ENCODE measurements at regions not wholly inside any gene's neighbourhood (a gene's known extent, or its start where the extent isn't known, plus 50 kb on each side); places are given as distances from the start of the nearest gene placed in this dataset.

DNA sequence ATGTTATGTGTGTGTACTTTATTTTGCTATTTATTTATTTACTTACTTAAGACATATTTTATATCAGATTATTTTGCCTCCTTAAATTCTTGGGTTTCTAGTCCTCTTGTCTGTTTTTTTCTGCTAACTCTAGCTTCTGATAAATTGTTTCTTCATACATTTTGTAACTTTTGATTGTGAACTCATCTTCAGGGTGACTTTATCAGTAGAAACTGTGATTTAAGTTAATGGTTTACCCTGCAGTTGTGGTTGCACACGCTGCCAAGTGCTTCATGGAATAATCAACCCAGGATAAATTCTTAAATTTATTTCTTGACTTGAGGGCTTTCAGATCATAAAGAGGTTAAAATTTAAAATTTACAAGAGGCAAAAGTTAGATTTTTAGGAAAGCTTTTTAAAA, 173.3 kb downstream of the CENPW start:
- no peak for TF ChIP-seq CTCF (conservative IDR thresholded peaks at IDR 0.05; ENCODE audit: low read length)
- TF ChIP-seq EZH2phosphoT487 (IDR thresholded peaks at IDR 0.05; ENCODE audit: borderline replicate concordance) = no peak
